ENCODE measurements at regions not wholly inside any gene's neighbourhood (a gene's known extent, or its start where the extent isn't known, plus 50 kb on each side); places are given as distances from the start of the nearest gene placed in this dataset.

DNA sequence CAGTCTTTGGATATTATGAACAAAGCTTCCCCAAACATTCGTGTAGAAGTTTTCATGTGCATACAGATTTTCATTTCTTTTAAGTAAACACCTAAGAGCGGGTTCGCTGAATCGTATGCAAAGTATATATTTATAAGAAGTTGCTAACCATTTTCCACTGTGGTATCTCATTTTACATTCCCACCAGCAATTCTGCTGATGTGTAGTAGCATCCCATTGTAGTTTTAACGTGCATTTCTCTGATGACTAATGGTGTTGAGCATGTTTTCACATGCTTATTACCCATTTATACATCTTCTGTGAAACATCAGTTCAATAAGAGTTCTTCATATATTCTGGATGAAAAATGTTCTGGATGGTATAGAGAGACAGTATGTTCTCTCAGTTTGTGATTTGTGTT lies 97.4 kb downstream of the IYD start:
- peak; percentile 85 for DNase-seq (ENCODE audit: low read depth)
- no peaks in the 10 kb centered on the region for H3K27me3 ChIP-seq (ENCODE audit: control insufficient read depth, insufficient read depth, low read length)

DNA sequence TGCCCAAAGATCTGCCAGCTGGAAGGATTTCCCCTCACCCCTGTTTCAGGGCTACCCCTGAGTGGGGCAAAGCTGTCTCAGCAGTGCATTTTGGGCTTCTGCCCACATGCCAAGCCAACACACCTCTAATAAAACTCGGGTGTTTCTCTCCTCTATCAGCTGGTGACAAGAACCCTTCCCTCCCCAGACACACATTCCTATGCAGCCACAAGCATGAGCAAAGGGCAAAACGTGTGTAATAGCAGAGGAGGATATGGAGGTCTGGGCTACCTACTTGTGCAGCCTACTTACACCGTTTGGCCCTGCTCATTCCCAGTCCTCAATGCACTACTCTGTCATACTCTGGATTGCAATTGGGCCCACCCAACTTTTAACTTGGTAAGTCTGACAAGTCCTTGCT lies 101.3 kb downstream of the IYD start:
- Histone ChIP-seq H3K36me3 (ENCODE audit: control insufficient read depth, insufficient read depth, low read length) (no peaks in the 10 kb centered on the region), H3K4me3 (ENCODE audit: low read depth, low read length) (no peak overlapping the region), H3K27me3 (ENCODE audit: control insufficient read depth, insufficient read depth, low read length) (no peaks in the 10 kb centered on the region)
- DNase-seq (ENCODE audit: low read depth) (no peak), FAIRE-seq (peak; percentile 82)
- no peak for TF ChIP-seq CTCF (IDR thresholded peaks at IDR 0.05; ENCODE audit: insufficient read depth, low read length, severe bottlenecking)

More for the DNA sequence above, 97.4 kb downstream of the IYD start:
- Histone ChIP-seq H3K4me3 (ENCODE audit: low read depth, low read length) (no peak overlapping the region), H3K36me3 (ENCODE audit: control insufficient read depth, insufficient read depth, low read length) (no peaks in the 10 kb centered on the region)
- TF ChIP-seq CTCF (IDR thresholded peaks at IDR 0.05; ENCODE audit: insufficient read depth, low read length, severe bottlenecking) = no peak
- no peak for FAIRE-seq

DNA sequence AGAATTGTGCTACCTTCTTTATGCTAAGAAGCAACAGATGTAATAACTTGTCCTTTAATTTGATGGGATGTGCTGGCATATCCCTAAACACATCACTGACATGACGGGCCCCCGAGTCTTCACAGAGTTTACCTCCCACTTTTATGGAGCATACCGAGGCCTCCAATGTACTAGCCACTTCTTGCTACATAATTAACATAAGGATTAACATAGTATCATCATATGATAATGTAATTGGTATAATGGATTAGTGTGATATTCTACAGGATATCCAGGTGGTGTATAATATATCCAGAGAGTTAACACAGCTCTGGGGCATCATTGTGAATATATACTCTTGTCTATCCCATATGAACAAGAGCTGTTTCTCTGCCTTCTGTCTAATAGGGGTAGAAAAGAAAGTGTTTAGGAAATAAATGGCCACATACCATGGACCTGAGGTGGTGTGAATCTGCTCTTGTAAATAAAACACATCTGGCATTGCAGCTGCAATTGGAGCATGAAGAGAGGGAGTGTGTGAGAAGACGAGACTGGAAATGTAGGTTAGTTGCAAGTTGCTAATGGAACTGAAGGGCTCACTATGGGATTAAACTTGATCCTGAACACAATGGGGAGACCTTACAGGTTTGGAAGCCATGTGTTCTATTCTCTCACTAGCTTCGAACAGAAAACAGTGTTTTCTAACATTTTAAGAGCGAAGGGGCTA lies 102.3 kb downstream of the IYD start:
- Histone ChIP-seq H3K36me3 (ENCODE audit: control insufficient read depth, insufficient read depth, low read length) (no peaks in the 10 kb centered on the region), H3K27me3 (ENCODE audit: control insufficient read depth, insufficient read depth, low read length) (no peaks in the 10 kb centered on the region), H3K4me3 (ENCODE audit: low read depth, low read length) (no peak overlapping the region)
- DNase-seq (ENCODE audit: low read depth) = no peak
- no peak for TF ChIP-seq CTCF (IDR thresholded peaks at IDR 0.05; ENCODE audit: insufficient read depth, low read length, severe bottlenecking)
- FAIRE-seq = no peak

- no peak for TF ChIP-seq CTCF (IDR thresholded peaks at IDR 0.05; ENCODE audit: insufficient read depth, low read length, severe bottlenecking)
- Histone ChIP-seq H3K4me3 (ENCODE audit: low read depth, low read length) (no peak overlapping the region), H3K36me3 (ENCODE audit: control insufficient read depth, insufficient read depth, low read length) (no peaks in the 10 kb centered on the region), H3K27me3 (ENCODE audit: control insufficient read depth, insufficient read depth, low read length) (no peaks in the 10 kb centered on the region)
- DNase-seq (ENCODE audit: low read depth) (no peak), FAIRE-seq (no peak)
Measured at GRCh38 chr6:150478656-150479545, 110.1 kb downstream of the IYD start.

- Histone ChIP-seq H3K36me3 (ENCODE audit: control insufficient read depth, insufficient read depth, low read length) (no peaks in the 10 kb centered on the region), H3K4me3 (ENCODE audit: low read depth, low read length) (no peak overlapping the region), H3K27me3 (ENCODE audit: control insufficient read depth, insufficient read depth, low read length) (no peaks in the 10 kb centered on the region)
- no peak for FAIRE-seq
- DNase-seq (ENCODE audit: low read depth) = no peak
- TF ChIP-seq CTCF (IDR thresholded peaks at IDR 0.05; ENCODE audit: insufficient read depth, low read length, severe bottlenecking) = no peak
Measured at GRCh38 chr6:150482883-150483409, 114.1 kb downstream of the IYD start.
